Keratinocyte (primary cell): ENCODE measurements at regions not wholly inside any gene's neighbourhood (a gene's known extent, or its start where the extent isn't known, plus 50 kb on each side); places are given as distances from the start of the nearest gene placed in this dataset.

Experiments
- CTCF ChIP-seq, 3 experiments: IDR thresholded peaks in 1 of 3; conservative IDR thresholded peaks in 1 of 3; optimal IDR thresholded peaks in 1 of 3; 2 replicates in 2 of 3; 3 replicates in 1 of 3; pipeline versions ENCODE3 to v1.5.1; 2011; ENCODE audit warnings: low read length in 3 of 3, mild to moderate bottlenecking in 3 of 3, moderate library complexity in 2 of 3, control low read depth in 1 of 3, inconsistent platforms in 1 of 3; ENCODE audit not compliant: insufficient read depth in 2 of 3; ENCODE audit errors: extremely low read depth in 1 of 3
- EZH2 ChIP-seq: IDR thresholded peaks from one replicate; pipeline ENCODE4 v1.6.1; 2012; ENCODE audit warnings: inconsistent platforms, mild to moderate bottlenecking, low read length, moderate library complexity

- TF ChIP-seq CTCF (optimal IDR thresholded peaks at IDR 0.05 in 1 of 3, IDR thresholded peaks at IDR 0.05 in 1 of 3, conservative IDR thresholded peaks at IDR 0.05 in 1 of 3; ENCODE audit: extremely low read depth in 1 of 3, insufficient read depth in 2 of 3, low read length in 3 of 3): no peak
- TF ChIP-seq EZH2: no peak
These were observed 168.6 kb downstream of the ACER2 start for GRCh38 chr9:19577411-19577810.
